SK-N-SH treated with all-trans-retinoic acid at 6 μM for 48 hours (cell line): ENCODE measurements at regions not wholly inside any gene's neighbourhood (a gene's known extent, or its start where the extent isn't known, plus 50 kb on each side); places are given as distances from the start of the nearest gene placed in this dataset.

Source experiments
- BACH2 ChIP-seq: fragments of 250-450 bp; sonication (Bioruptor Pico); IDR thresholded peaks from 2 replicates; pipeline ENCODE4 v1.9.0; 2021; ENCODE audit warnings: mild to moderate bottlenecking, borderline replicate concordance
- GLIS3 ChIP-seq: fragments of 250-450 bp; sonication (Bioruptor Pico); IDR thresholded peaks from 2 replicates; pipeline ENCODE4 v1.5.0; 2020; ENCODE audit warnings: mild to moderate bottlenecking, moderate library complexity
- PPARA ChIP-seq: fragments of 250-450 bp; sonication (Bioruptor Pico); IDR thresholded peaks from 2 replicates; pipeline ENCODE4 v1.5.0; 2020; ENCODE audit warnings: mild to moderate bottlenecking, borderline replicate concordance
- TOX ChIP-seq: fragments of 250-450 bp; sonication (Bioruptor Pico); IDR thresholded peaks from 2 replicates; pipeline ENCODE4 v1.8.0; 2021; ENCODE audit warnings: mild to moderate bottlenecking, moderate library complexity, borderline replicate concordance
- TF ChIP-seq, protein P1 (sequence below): fragments of 250-450 bp; sonication (Bioruptor Pico); IDR thresholded peaks from 2 replicates; pipeline ENCODE4 v1.8.0; 2020; ENCODE audit warnings: mild to moderate bottlenecking, moderate library complexity, borderline replicate concordance

GRCh38 chr10:77738496-77739158, 101.0 kb upstream of the KCNMA1 start:
- TF ChIP-seq BACH2 (no peak), TOX (CRISPR knock-in tag) (no peak), GLIS3 (no peak), PPARA (CRISPR knock-in tag) (no peak)
- TF ChIP-seq, protein P1, sequence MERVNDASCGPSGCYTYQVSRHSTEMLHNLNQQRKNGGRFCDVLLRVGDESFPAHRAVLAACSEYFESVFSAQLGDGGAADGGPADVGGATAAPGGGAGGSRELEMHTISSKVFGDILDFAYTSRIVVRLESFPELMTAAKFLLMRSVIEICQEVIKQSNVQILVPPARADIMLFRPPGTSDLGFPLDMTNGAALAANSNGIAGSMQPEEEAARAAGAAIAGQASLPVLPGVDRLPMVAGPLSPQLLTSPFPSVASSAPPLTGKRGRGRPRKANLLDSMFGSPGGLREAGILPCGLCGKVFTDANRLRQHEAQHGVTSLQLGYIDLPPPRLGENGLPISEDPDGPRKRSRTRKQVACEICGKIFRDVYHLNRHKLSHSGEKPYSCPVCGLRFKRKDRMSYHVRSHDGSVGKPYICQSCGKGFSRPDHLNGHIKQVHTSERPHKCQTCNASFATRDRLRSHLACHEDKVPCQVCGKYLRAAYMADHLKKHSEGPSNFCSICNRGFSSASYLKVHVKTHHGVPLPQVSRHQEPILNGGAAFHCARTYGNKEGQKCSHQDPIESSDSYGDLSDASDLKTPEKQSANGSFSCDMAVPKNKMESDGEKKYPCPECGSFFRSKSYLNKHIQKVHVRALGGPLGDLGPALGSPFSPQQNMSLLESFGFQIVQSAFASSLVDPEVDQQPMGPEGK (CRISPR knock-in tag) = no peak
